ENCODE measurements at regions not wholly inside any gene's neighbourhood (a gene's known extent, or its start where the extent isn't known, plus 50 kb on each side); places are given as distances from the start of the nearest gene placed in this dataset.
"Not testable (repeated sequence)": the region's sequence is repeated elsewhere in the genome, so short reads cannot be mapped to it uniquely, and the experiment has no call there.

GRCh38 chr18:73414598-73414997, 546.8 kb upstream of the NETO1 start:
- DNase-seq: no peak

- DNase-seq: no peak
These were observed 546.3 kb upstream of the NETO1 start for GRCh38 chr18:73414069-73414468.

- no peak for DNase-seq
These were observed 541.5 kb upstream of the NETO1 start for GRCh38 chr18:73409242-73409641.

- no peak for DNase-seq
These were observed 540.7 kb upstream of the NETO1 start for GRCh38 chr18:73408469-73408868.

- DNase-seq: peak; percentile 1
These were observed 539.7 kb upstream of the NETO1 start for GRCh38 chr18:73407506-73407905.

- no peak for DNase-seq
These were observed 516.5 kb upstream of the NETO1 start for GRCh38 chr18:73384246-73384645.

GRCh38 chr18:73381699-73382036, 513.9 kb upstream of the NETO1 start:
- DNase-seq: no peak

- DNase-seq: no peak
These were observed 513.4 kb upstream of the NETO1 start for GRCh38 chr18:73381016-73381698.

GRCh38 chr18:73366713-73367112, 498.9 kb upstream of the NETO1 start:
- DNase-seq: no peak

GRCh38 chr18:73365018-73365417, 497.2 kb upstream of the NETO1 start:
- DNase-seq: no peak

- no peak for DNase-seq
These were observed 487.3 kb upstream of the NETO1 start for GRCh38 chr18:73355121-73355520.

- no peak for DNase-seq
These were observed 484.8 kb upstream of the NETO1 start for GRCh38 chr18:73352546-73352945.

GRCh38 chr18:73340135-73340977, 472.6 kb upstream of the NETO1 start:
- DNase-seq: no peak

- no peak for DNase-seq
These were observed 463.5 kb upstream of the NETO1 start for GRCh38 chr18:73331212-73331772.

- DNase-seq: not testable (repeated sequence)
These were observed 462.3 kb upstream of the NETO1 start for GRCh38 chr18:73330106-73330505.

GRCh38 chr18:73324187-73324831, 456.5 kb upstream of the NETO1 start:
- not testable (repeated sequence) for DNase-seq

- DNase-seq: no peak
These were observed 451.1 kb upstream of the NETO1 start for GRCh38 chr18:73318739-73319479.

GRCh38 chr18:73316513-73316912, 448.7 kb upstream of the NETO1 start:
- no peak for DNase-seq

GRCh38 chr18:73315381-73315780, 447.6 kb upstream of the NETO1 start:
- no peak for DNase-seq

- DNase-seq: no peak
These were observed 445.7 kb upstream of the NETO1 start for GRCh38 chr18:73313476-73313875.

GRCh38 chr18:73296686-73297085, 428.9 kb upstream of the NETO1 start:
- no peak for DNase-seq

- no peak for DNase-seq
These were observed 424.4 kb upstream of the NETO1 start for GRCh38 chr18:73292156-73292555.
